IMR-90 (cell line): ENCODE measurements at regions not wholly inside any gene's neighbourhood (a gene's known extent, or its start where the extent isn't known, plus 50 kb on each side); places are given as distances from the start of the nearest gene placed in this dataset.

ENCODE experiments used
- ATAC-seq: fragments of 200-7000 bp; cut with Tn5 transposase; 2 replicates; pipeline ENCODE4 v1.9.1; 2020; ENCODE audit warnings: low read depth, mild to moderate bottlenecking, moderate library complexity
- BruUV-seq: library from RNA; stranded (reverse); fragments of 400-500 nt; replicated peaks from 2 replicates; lab custom pipeline; 2021; lab: Mats Ljungman, UMichigan
- CTCF ChIA-PET: fragments of 300-600 bp; formaldehyde crosslinking; extraction: SDS; loops from one replicate; lab custom pipeline; 2021; ENCODE audit warnings: antibody characterized with exemption; lab: Yijun Ruan, JAX
- POLR2A ChIA-PET: fragments of 300-600 bp; sonication (Branson Sonifier 250); formaldehyde crosslinking; loops from one replicate; lab custom pipeline; 2022; ENCODE audit warnings: antibody characterized with exemption; ENCODE audit not compliant: unreplicated experiment; lab: Charles Lee
- DNase-seq: peaks from one replicate; pipeline ENCODE4 v3.0.0; 2013
- H2AFZ ChIP-seq: replicated peaks from 2 replicates; pipeline ENCODE3; 2013; ENCODE audit warnings: low read length, mild to moderate bottlenecking; ENCODE audit not compliant: poor library complexity
- H2AK5ac ChIP-seq: 2 replicates; pipeline ENCODE4 v1.6.1; 2013; ENCODE audit warnings: low read depth, low read length, inconsistent platforms
- H2AK9ac ChIP-seq: replicated peaks from 2 replicates; pipeline ENCODE3; 2013; ENCODE audit warnings: mild to moderate bottlenecking, low read depth, low read length, moderate library complexity; ENCODE audit not compliant: poor library complexity
- H2BK120ac ChIP-seq: 2 replicates; pipeline ENCODE4 v1.6.1; 2013; ENCODE audit warnings: low read depth, low read length, inconsistent platforms
- H2BK15ac ChIP-seq: 3 replicates; pipeline ENCODE4 v1.6.1; 2013; ENCODE audit warnings: low read depth, low read length, inconsistent platforms
- H2BK20ac ChIP-seq: 2 replicates; pipeline ENCODE4 v1.6.1; 2013; ENCODE audit warnings: low read depth, mild to moderate bottlenecking, inconsistent platforms, low read length, moderate library complexity
- H2BK5ac ChIP-seq: 2 replicates; pipeline ENCODE4 v1.6.1; 2013; ENCODE audit warnings: mild to moderate bottlenecking, low read depth, low read length, inconsistent platforms; ENCODE audit not compliant: poor library complexity, severe bottlenecking
- H3K14ac ChIP-seq: replicated peaks from 2 replicates; pipeline ENCODE4 v1.6.1; 2013; ENCODE audit warnings: low read depth, low read length, inconsistent platforms
- H3K18ac ChIP-seq: 2 replicates; pipeline ENCODE4 v1.6.1; 2013; ENCODE audit warnings: low read depth, low read length, control low read depth
- H3K23ac ChIP-seq: 2 replicates; pipeline ENCODE4 v1.6.1; 2013; ENCODE audit warnings: low read depth, low read length, inconsistent platforms
- H3K27ac ChIP-seq: 2 replicates; pipeline ENCODE4 v1.5.1; 2013; ENCODE audit warnings: mild to moderate bottlenecking, control low read depth, low read length; ENCODE audit not compliant: insufficient read depth
- H3K27me3 ChIP-seq: 2 replicates; pipeline ENCODE4 v1.6.1; 2013; ENCODE audit warnings: low read length; ENCODE audit not compliant: control insufficient read depth, insufficient read depth
- H3K36me3 ChIP-seq: 2 replicates; pipeline ENCODE4 v1.6.1; 2013; ENCODE audit warnings: low read length, mixed read lengths; ENCODE audit not compliant: control insufficient read depth, insufficient read depth
- H3K4ac ChIP-seq: 2 replicates; pipeline ENCODE4 v1.6.1; 2013; ENCODE audit warnings: low read depth, low read length, inconsistent platforms
- H3K4me1 ChIP-seq: 2 replicates; pipeline ENCODE4 v1.6.1; 2013; ENCODE audit warnings: low read length, mixed read lengths; ENCODE audit not compliant: control insufficient read depth, insufficient read depth
- H3K4me2 ChIP-seq: 2 replicates; pipeline ENCODE4 v1.6.1; 2013; ENCODE audit warnings: low read depth, mild to moderate bottlenecking, control low read depth, low read length, moderate library complexity
- H3K4me3 ChIP-seq: 2 replicates; pipeline ENCODE4 v1.5.1; 2013; ENCODE audit warnings: low read depth, mild to moderate bottlenecking, control low read depth, low read length, moderate library complexity; ENCODE audit not compliant: insufficient read depth
- H3K56ac ChIP-seq: 2 replicates; pipeline ENCODE4 v1.6.1; 2013; ENCODE audit warnings: low read length, inconsistent platforms; ENCODE audit not compliant: insufficient read depth; ENCODE audit errors: extremely low read depth
- H3K79me1 ChIP-seq, 2 experiments: 2 replicates each; pipeline ENCODE4 v1.6.1; 2013; ENCODE audit warnings: low read length in 2 of 2, inconsistent platforms in 1 of 2, low read depth in 1 of 2
- H3K9ac ChIP-seq: 2 replicates; pipeline ENCODE4 v1.6.1; 2013; ENCODE audit warnings: low read depth, low read length, control low read depth
- H3K9me1 ChIP-seq: 2 replicates; pipeline ENCODE4 v1.6.1; 2013; ENCODE audit warnings: low read length, inconsistent platforms; ENCODE audit not compliant: insufficient read depth
- H3K9me3 ChIP-seq: 2 replicates; pipeline ENCODE4 v1.6.1; 2013; ENCODE audit warnings: low read length; ENCODE audit not compliant: control insufficient read depth, insufficient read depth
- H4K20me1 ChIP-seq: 2 replicates; pipeline ENCODE4 v1.6.1; 2013; ENCODE audit warnings: low read length, inconsistent platforms; ENCODE audit not compliant: insufficient read depth
- H4K5ac ChIP-seq: 2 replicates; pipeline ENCODE4 v1.6.1; 2013; ENCODE audit warnings: mild to moderate bottlenecking, low read depth, low read length, control low read depth
- H4K8ac ChIP-seq, 2 experiments: 2 replicates each; pipeline ENCODE4 v1.6.1; 2013; ENCODE audit warnings: low read depth in 2 of 2, low read length in 2 of 2, control low read depth in 1 of 2, inconsistent platforms in 1 of 2
- H4K91ac ChIP-seq: 2 replicates; pipeline ENCODE4 v1.6.1; 2013; ENCODE audit warnings: low read depth, low read length, inconsistent platforms; ENCODE audit not compliant: insufficient read depth
- CHD1 ChIP-seq: IDR thresholded peaks from 2 replicates; pipeline ENCODE4 v1.6.1; 2012; ENCODE audit warnings: low read depth, low read length, improper control_type of control experiment
- MAFK ChIP-seq: IDR thresholded peaks from 2 replicates; pipeline ENCODE4 v1.6.1; 2012; ENCODE audit warnings: low read depth, low read length, improper control_type of control experiment
- MAZ ChIP-seq: IDR thresholded peaks from 2 replicates; pipeline ENCODE4 v1.6.1; 2012; ENCODE audit warnings: low read depth, mild to moderate bottlenecking, low read length, improper control_type of control experiment, moderate library complexity, borderline replicate concordance
- MXI1 ChIP-seq: IDR thresholded peaks from 2 replicates; pipeline ENCODE4 v1.6.1; 2012; ENCODE audit warnings: low read depth, mild to moderate bottlenecking, low read length, moderate library complexity, borderline replicate concordance
- WGBS, 2 experiments: methylation state at CpG; one replicate each; pipeline versions ENCODE4 v1.1.5 to v1.1.7; 2013; ENCODE audit warnings: missing lambda C conversion rate in 2 of 2; ENCODE audit not compliant: insufficient read length in 1 of 2; ENCODE audit errors: extremely low coverage in 2 of 2; 5-methylcytosine and 5-hydroxymethylcytosine counted together
- dilution Hi-C: fragments of 300-500 bp; cut with HindIII; formaldehyde crosslinking; loops from one replicate; pipeline ENCODE4 v1.14.3; 2018; ENCODE audit warnings: low sequenced_read_pairs; ENCODE audit not compliant: unreplicated experiment
- in situ Hi-C: fragments of 300-500 bp; cut with MboI; formaldehyde crosslinking; loops from 3 replicates; pipeline ENCODE4 v1.14.3; 2019; ENCODE audit warnings: low sequenced_read_pairs, inconsistent platforms, mixed read lengths
- intact Hi-C: fragments of 100-400 bp; cut with micrococcal nuclease; formaldehyde crosslinking; loops from 2 replicates; pipeline ENCODE4 v1.10.0; 2022

- H3K36me3 ChIP-seq: no peaks in the 10 kb centered on the region
- no peak overlapping the region for H3K18ac ChIP-seq
- dilution Hi-C loops: no loop called here
- H2BK15ac ChIP-seq: no peak overlapping the region
- no peak overlapping the region for H2BK5ac ChIP-seq
- no peak overlapping the region for H3K4me2 ChIP-seq
- no peaks in the 10 kb centered on the region for H3K9me1 ChIP-seq
- H3K4me1 ChIP-seq: no peaks in the 10 kb centered on the region
- H3K23ac ChIP-seq: no peak overlapping the region
- no peak overlapping the region for H3K27ac ChIP-seq
- no peak overlapping the region for H3K4me3 ChIP-seq
- in situ Hi-C loops: no loop called here
- no peaks in the 10 kb centered on the region for H3K9me3 ChIP-seq
- ChIA-PET POLR2A (no interaction called here), CTCF (no interaction called here)
- intact Hi-C loops: no loop called here
- no peaks in the 10 kb centered on the region for H4K20me1 ChIP-seq
- H3K56ac ChIP-seq: no peak overlapping the region
- WGBS, 2 experiments: 43% methylated on average over 4 of the region's 8 CpGs; no CpG with 5 or more reads in 1 of the 2 experiments
- BruUV-seq: no TSS peak
- H3K4ac ChIP-seq: no peak overlapping the region
- ATAC-seq (no peak), DNase-seq (no peak)
- H3K79me1 ChIP-seq: no peaks in the 10 kb centered on the region
- no peak overlapping the region for H2AK5ac ChIP-seq
- peaks cover 9% of the 10 kb centered on the region for H3K27me3 ChIP-seq
- H2AFZ ChIP-seq: no peak overlapping the region
- H4K5ac ChIP-seq: no peak overlapping the region
- no peak overlapping the region for H2BK120ac ChIP-seq
- no peak for TF ChIP-seq MAZ
- TF ChIP-seq MXI1: no peak
- TF ChIP-seq CHD1: no peak
- TF ChIP-seq MAFK: no peak
- no peak overlapping the region for H4K8ac ChIP-seq
- no peak overlapping the region for H2BK20ac ChIP-seq
- no peak overlapping the region for H2AK9ac ChIP-seq
- H3K9ac ChIP-seq: no peak overlapping the region
- no peak overlapping the region for H4K91ac ChIP-seq
- H3K14ac ChIP-seq: no peak overlapping the region
Observed at GRCh38 chr6:15905488-15906419, 223.1 kb upstream of the MYLIP start.
